Gastrocnemius medialis (tissue), 4 donors: ENCODE measurements at regions not wholly inside any gene's neighbourhood (a gene's known extent, or its start where the extent isn't known, plus 50 kb on each side); places are given as distances from the start of the nearest gene placed in this dataset.

ENCODE experiments used
- CTCF ChIP-seq, 5 experiments: fragments of 450-650 bp in 3 of 5; fragments of 200-600 bp in 2 of 5; sonication (generic) in 2 of 5; IDR thresholded peaks in 4 of 5; conservative IDR thresholded peaks in 1 of 5; 1 replicate in 4 of 5; 2 replicates in 1 of 5; pipeline ENCODE4 v1.5.1; 2016 to 2019; ENCODE audit warnings: antibody characterized with exemption in 5 of 5, mild to moderate bottlenecking in 3 of 5, moderate library complexity in 3 of 5
- POLR2A ChIP-seq, 2 donors: fragments of 450-650 bp; IDR thresholded peaks; one replicate each; pipeline ENCODE4 v1.6.1; 2017; ENCODE audit warnings: antibody characterized with exemption in 2 of 2, mild to moderate bottlenecking in 2 of 2, moderate library complexity in 2 of 2

GRCh38 chr12:75564398-75564797, 53.0 kb upstream of the KRR1 start:
- TF ChIP-seq POLR2A (IDR thresholded peaks at IDR 0.05): no peak
- TF ChIP-seq CTCF (IDR thresholded peaks at IDR 0.05 in 4 of 5, conservative IDR thresholded peaks at IDR 0.05 in 1 of 5): no peak
